OCI-LY1 (cell line): ENCODE measurements at regions not wholly inside any gene's neighbourhood (a gene's known extent, or its start where the extent isn't known, plus 50 kb on each side); places are given as distances from the start of the nearest gene placed in this dataset.

Experiments
- H2AFZ ChIP-seq: fragments of 200-600 bp; sonication (generic), shearing (Covaris generic); 2 replicates; pipeline ENCODE4 v1.6.0; 2014; ENCODE audit warnings: antibody characterized with exemption, mild to moderate bottlenecking, low read length
- H3F3A ChIP-seq: fragments of 200-600 bp; sonication (generic), shearing (Covaris generic); 2 replicates; pipeline ENCODE4 v1.6.0; 2014; ENCODE audit warnings: mild to moderate bottlenecking, antibody characterized with exemption, low read length, moderate library complexity; ENCODE audit not compliant: insufficient read depth
- H3K27ac ChIP-seq: fragments of 200-600 bp; sonication (generic); 2 replicates; pipeline ENCODE4 v1.5.1; 2014; ENCODE audit warnings: low read length, mixed run types, mild to moderate bottlenecking, low read depth; ENCODE audit not compliant: poor library complexity, severe bottlenecking
- H3K27me3 ChIP-seq: fragments of 200-600 bp; sonication (generic); 2 replicates; pipeline ENCODE4 v1.6.0; 2014; ENCODE audit warnings: antibody characterized with exemption, mild to moderate bottlenecking, low read length, moderate library complexity; ENCODE audit not compliant: insufficient read depth
- H3K36me3 ChIP-seq: fragments of 200-600 bp; sonication (generic); 2 replicates; pipeline ENCODE4 v1.6.1; 2014; ENCODE audit warnings: mild to moderate bottlenecking, antibody characterized with exemption, low read length, moderate library complexity, mixed read lengths; ENCODE audit not compliant: insufficient read depth
- H3K4me1 ChIP-seq: fragments of 200-600 bp; sonication (generic); 2 replicates; pipeline ENCODE4 v1.5.1; 2014; ENCODE audit warnings: mild to moderate bottlenecking, low read length, moderate library complexity; ENCODE audit not compliant: insufficient read depth, severe bottlenecking
- H3K4me2 ChIP-seq: fragments of 200-600 bp; sonication (generic), shearing (Covaris generic); 2 replicates; pipeline ENCODE4 v1.6.1; 2014; ENCODE audit warnings: low read length
- H3K4me3 ChIP-seq: fragments of 200-600 bp; sonication (generic); 2 replicates; pipeline ENCODE4 v1.5.1; 2014; ENCODE audit warnings: low read length, low read depth, mild to moderate bottlenecking, mixed read lengths; ENCODE audit not compliant: poor library complexity, severe bottlenecking
- H3K79me2 ChIP-seq: fragments of 200-600 bp; shearing (Covaris generic); 2 replicates; pipeline ENCODE4 v1.6.1; 2016; ENCODE audit warnings: mixed run types, low read length, mixed read lengths; ENCODE audit not compliant: insufficient read depth
- H3K9ac ChIP-seq: fragments of 200-600 bp; sonication (generic), shearing (Covaris generic); 2 replicates; pipeline ENCODE4 v1.6.1; 2014; ENCODE audit warnings: mild to moderate bottlenecking, low read length, mixed read lengths
- H3K9me2 ChIP-seq: fragments of 200-600 bp; sonication (generic), shearing (Covaris generic); 2 replicates; pipeline ENCODE4 v1.6.1; 2014; ENCODE audit warnings: low read depth, mild to moderate bottlenecking, low read length, mixed read lengths
- H3K9me3 ChIP-seq: fragments of 200-600 bp; shearing (Covaris generic); 2 replicates; pipeline ENCODE4 v1.6.1; 2014; ENCODE audit warnings: low read length, mixed read lengths
- H4K20me1 ChIP-seq: fragments of 200-600 bp; sonication (generic), shearing (Covaris generic); 2 replicates; pipeline ENCODE4 v1.6.0; 2016; ENCODE audit warnings: mild to moderate bottlenecking, low read length; ENCODE audit not compliant: insufficient read depth
- CTCF ChIP-seq: fragments of 200-600 bp; sonication (generic), shearing (Covaris generic); IDR thresholded peaks from 2 replicates; pipeline ENCODE4 v1.5.1; 2017; ENCODE audit warnings: mild to moderate bottlenecking, antibody characterized with exemption, low read length, moderate library complexity, mixed read lengths
- EZH2 ChIP-seq: fragments of 200-600 bp; sonication (generic), shearing (Covaris generic); IDR thresholded peaks from 2 replicates; pipeline ENCODE4 v1.8.0; 2017; ENCODE audit warnings: borderline replicate concordance, mixed run types, mild to moderate bottlenecking, antibody characterized with exemption, low read length, moderate library complexity, mixed read lengths

- H4K20me1 ChIP-seq = no peaks in the 10 kb centered on the region
- H3K4me3 ChIP-seq = no peak overlapping the region
- H3K9me2 ChIP-seq = no peaks in the 10 kb centered on the region
- TF ChIP-seq EZH2 = no peak
- no peaks in the 10 kb centered on the region for H3K79me2 ChIP-seq
- no peak overlapping the region for H3K27ac ChIP-seq
- no peaks in the 10 kb centered on the region for H3K27me3 ChIP-seq
- H3K4me1 ChIP-seq = no peaks in the 10 kb centered on the region
- H3K9me3 ChIP-seq = no peaks in the 10 kb centered on the region
- no peaks in the 10 kb centered on the region for H3K36me3 ChIP-seq
- H3F3A ChIP-seq = no peaks in the 10 kb centered on the region
- no peak overlapping the region for H2AFZ ChIP-seq
- no peak overlapping the region for H3K9ac ChIP-seq
- H3K4me2 ChIP-seq = no peak overlapping the region
Measured at GRCh38 chr1:106677721-106678120, 378.8 kb upstream of the PRMT6 start.

- no peaks in the 10 kb centered on the region for H3F3A ChIP-seq
- no peak overlapping the region for H3K9ac ChIP-seq
- TF ChIP-seq CTCF (no peak), EZH2 (no peak)
- no peak overlapping the region for H3K4me3 ChIP-seq
- no peaks in the 10 kb centered on the region for H3K9me2 ChIP-seq
- H2AFZ ChIP-seq = no peak overlapping the region
- H3K36me3 ChIP-seq = no peaks in the 10 kb centered on the region
- no peaks in the 10 kb centered on the region for H3K9me3 ChIP-seq
- H4K20me1 ChIP-seq = no peaks in the 10 kb centered on the region
- no peaks in the 10 kb centered on the region for H3K79me2 ChIP-seq
- no peaks in the 10 kb centered on the region for H3K27me3 ChIP-seq
- no peak overlapping the region for H3K27ac ChIP-seq
- H3K4me2 ChIP-seq = no peak overlapping the region
- H3K4me1 ChIP-seq = no peaks in the 10 kb centered on the region
Measured at GRCh38 chr1:106678279-106679050, 378.0 kb upstream of the PRMT6 start.

- H3K79me2 ChIP-seq = no peaks in the 10 kb centered on the region
- H3K9me2 ChIP-seq = no peaks in the 10 kb centered on the region
- no peaks in the 10 kb centered on the region for H3K36me3 ChIP-seq
- H3K9me3 ChIP-seq = no peaks in the 10 kb centered on the region
- no peak overlapping the region for H3K4me3 ChIP-seq
- H3F3A ChIP-seq = no peaks in the 10 kb centered on the region
- no peak overlapping the region for H3K4me2 ChIP-seq
- H3K9ac ChIP-seq = no peak overlapping the region
- H3K27me3 ChIP-seq = no peaks in the 10 kb centered on the region
- no peak overlapping the region for H3K27ac ChIP-seq
- H4K20me1 ChIP-seq = no peaks in the 10 kb centered on the region
- H2AFZ ChIP-seq = no peak overlapping the region
- TF ChIP-seq EZH2 (no peak), CTCF (no peak)
- no peaks in the 10 kb centered on the region for H3K4me1 ChIP-seq
Measured at GRCh38 chr1:106680216-106680615, 376.3 kb upstream of the PRMT6 start.

- H3K4me2 ChIP-seq = no peak overlapping the region
- no peaks in the 10 kb centered on the region for H3K9me2 ChIP-seq
- no peaks in the 10 kb centered on the region for H3K36me3 ChIP-seq
- no peaks in the 10 kb centered on the region for H4K20me1 ChIP-seq
- no peak for TF ChIP-seq EZH2
- H3K79me2 ChIP-seq = no peaks in the 10 kb centered on the region
- H3K4me1 ChIP-seq = no peaks in the 10 kb centered on the region
- H2AFZ ChIP-seq = no peak overlapping the region
- H3F3A ChIP-seq = no peaks in the 10 kb centered on the region
- H3K9ac ChIP-seq = no peak overlapping the region
- H3K27me3 ChIP-seq = no peaks in the 10 kb centered on the region
- H3K9me3 ChIP-seq = no peaks in the 10 kb centered on the region
- no peak overlapping the region for H3K27ac ChIP-seq
- H3K4me3 ChIP-seq = no peak overlapping the region
Measured at GRCh38 chr1:106680776-106681344, 375.6 kb upstream of the PRMT6 start.
